Panc1 (cell line): ENCODE measurements at regions not wholly inside any gene's neighbourhood (a gene's known extent, or its start where the extent isn't known, plus 50 kb on each side); places are given as distances from the start of the nearest gene placed in this dataset.

Experiments
- ATAC-seq: fragments of 200-7000 bp; cut with Tn5 transposase; 2 replicates; pipeline ENCODE4 v1.9.1; 2020; ENCODE audit warnings: mild to moderate bottlenecking, moderate library complexity
- BruUV-seq: library from RNA; stranded (reverse); fragments of 400-500 nt; replicated peaks from 2 replicates; lab custom pipeline; 2021; lab: Mats Ljungman, UMichigan
- CTCF ChIA-PET: fragments of 300-600 bp; sonication (Branson Sonifier 250); formaldehyde crosslinking; loops from one replicate; lab custom pipeline; 2022; ENCODE audit warnings: antibody characterized with exemption; lab: Charles Lee
- POLR2A ChIA-PET: fragments of 300-600 bp; sonication (Branson Sonifier 250); formaldehyde crosslinking; loops from one replicate; lab custom pipeline; 2022; ENCODE audit warnings: antibody characterized with exemption; lab: Charles Lee
- DNase-seq: peaks from one replicate; pipeline ENCODE4 v3.0.0-alpha.2; 2010; ENCODE audit warnings: low read depth, low spot score
- H3K27ac ChIP-seq: 2 replicates; pipeline ENCODE4 v1.5.1; 2011; ENCODE audit warnings: mild to moderate bottlenecking, low read length, inconsistent platforms
- H3K27me3 ChIP-seq: fragments of 200-500 bp; sonication (Bioruptor generic); 2 replicates; pipeline ENCODE4 v1.6.0; 2014; ENCODE audit warnings: low read length, inconsistent platforms; ENCODE audit not compliant: control insufficient read depth, insufficient read depth
- H3K36me3 ChIP-seq: fragments of 200-500 bp; sonication (Bioruptor generic); 2 replicates; pipeline ENCODE4 v1.5.1; 2014; ENCODE audit warnings: inconsistent platforms, mild to moderate bottlenecking, low read length, moderate library complexity; ENCODE audit not compliant: control insufficient read depth, insufficient read depth
- H3K4me1 ChIP-seq: 2 replicates; pipeline ENCODE4 v1.5.1; 2011; ENCODE audit warnings: inconsistent platforms, mild to moderate bottlenecking, low read length, moderate library complexity; ENCODE audit not compliant: control insufficient read depth, insufficient read depth
- H3K4me3 ChIP-seq, 2 experiments: 2 replicates each; pipeline ENCODE4 v1.5.1; 2011 to 2012; ENCODE audit warnings: low read depth in 2 of 2, low read length in 2 of 2, mild to moderate bottlenecking in 2 of 2, inconsistent platforms in 1 of 2, moderate library complexity in 1 of 2
- H3K9me3 ChIP-seq: fragments of 200-500 bp; sonication (Bioruptor generic); 2 replicates; pipeline ENCODE4 v1.5.1; 2014; ENCODE audit warnings: low read depth, mild to moderate bottlenecking, inconsistent platforms, low read length, moderate library complexity; ENCODE audit not compliant: control insufficient read depth, insufficient read depth
- POLR2AphosphoS5 ChIP-seq: IDR thresholded peaks from 2 replicates; pipeline ENCODE4 v1.6.1; 2012; ENCODE audit warnings: mild to moderate bottlenecking, low read depth, low read length, moderate library complexity
- SIN3A ChIP-seq: IDR thresholded peaks from 2 replicates; pipeline ENCODE4 v1.6.1; 2012; ENCODE audit warnings: low read depth, mild to moderate bottlenecking, low read length, moderate library complexity, borderline replicate concordance; ENCODE audit not compliant: insufficient read depth
- TCF7L2 ChIP-seq: IDR thresholded peaks from 2 replicates; pipeline ENCODE4 v1.6.1; 2011; ENCODE audit warnings: mild to moderate bottlenecking, low read depth, low read length, inconsistent platforms
- in situ Hi-C: cut with HindIII; loops from 2 replicates; pipeline ENCODE4 v1.10.0; 2016; ENCODE audit warnings: low sequenced_read_pairs, low pct_unique_long_range_greater_than_20kb
- intact Hi-C: fragments of 100-400 bp; cut with micrococcal nuclease; formaldehyde crosslinking; loops from one replicate; pipeline ENCODE4 v1.10.0; 2022; ENCODE audit not compliant: unreplicated experiment
- TF ChIP-seq, protein P1 (sequence below): fragments of 450-650 bp; IDR thresholded peaks from 2 replicates; pipeline ENCODE4 v1.5.1; 2017; ENCODE audit warnings: mild to moderate bottlenecking
- TF ChIP-seq, protein P2 (sequence below), 2 experiments: IDR thresholded peaks; 2 replicates each; pipeline ENCODE4 v1.6.1; 2011 to 2012; ENCODE audit warnings: low read depth in 2 of 2, control low read depth in 1 of 2, low read length in 1 of 2, mild to moderate bottlenecking in 1 of 2, moderate library complexity in 1 of 2; ENCODE audit not compliant: insufficient read depth in 1 of 2

DNA sequence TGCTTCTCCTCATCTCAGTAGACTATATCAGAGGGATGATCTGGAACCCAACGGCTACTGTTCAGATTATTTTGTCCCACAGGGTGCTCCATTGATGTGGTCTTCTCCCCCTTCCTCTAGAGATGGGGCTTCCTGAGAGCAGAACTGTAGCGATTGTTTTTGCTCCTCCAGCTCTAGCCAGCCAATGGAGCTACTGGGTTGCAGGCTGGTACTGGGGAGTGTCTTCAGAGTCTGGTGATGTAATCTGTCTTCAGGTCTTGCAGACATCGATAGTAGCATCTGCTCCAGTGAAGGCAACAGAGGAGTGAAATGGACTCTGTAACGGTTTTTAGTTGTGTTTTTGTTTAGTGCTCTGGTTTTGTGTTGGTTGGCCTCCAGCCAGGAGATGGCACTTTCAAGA lies 621.9 kb downstream of the RNF144A start:
- H3K4me3 ChIP-seq: no peak overlapping the region
- intact Hi-C loops (no loop called here), in situ Hi-C loops (no loop called here)
- BruUV-seq: no TSS peak
- TF ChIP-seq, protein P1, sequence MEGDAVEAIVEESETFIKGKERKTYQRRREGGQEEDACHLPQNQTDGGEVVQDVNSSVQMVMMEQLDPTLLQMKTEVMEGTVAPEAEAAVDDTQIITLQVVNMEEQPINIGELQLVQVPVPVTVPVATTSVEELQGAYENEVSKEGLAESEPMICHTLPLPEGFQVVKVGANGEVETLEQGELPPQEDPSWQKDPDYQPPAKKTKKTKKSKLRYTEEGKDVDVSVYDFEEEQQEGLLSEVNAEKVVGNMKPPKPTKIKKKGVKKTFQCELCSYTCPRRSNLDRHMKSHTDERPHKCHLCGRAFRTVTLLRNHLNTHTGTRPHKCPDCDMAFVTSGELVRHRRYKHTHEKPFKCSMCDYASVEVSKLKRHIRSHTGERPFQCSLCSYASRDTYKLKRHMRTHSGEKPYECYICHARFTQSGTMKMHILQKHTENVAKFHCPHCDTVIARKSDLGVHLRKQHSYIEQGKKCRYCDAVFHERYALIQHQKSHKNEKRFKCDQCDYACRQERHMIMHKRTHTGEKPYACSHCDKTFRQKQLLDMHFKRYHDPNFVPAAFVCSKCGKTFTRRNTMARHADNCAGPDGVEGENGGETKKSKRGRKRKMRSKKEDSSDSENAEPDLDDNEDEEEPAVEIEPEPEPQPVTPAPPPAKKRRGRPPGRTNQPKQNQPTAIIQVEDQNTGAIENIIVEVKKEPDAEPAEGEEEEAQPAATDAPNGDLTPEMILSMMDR: no peak
- TF ChIP-seq SIN3A: no peak
- no peak for TF ChIP-seq POLR2AphosphoS5
- no peak for TF ChIP-seq TCF7L2
- TF ChIP-seq, protein P2, sequence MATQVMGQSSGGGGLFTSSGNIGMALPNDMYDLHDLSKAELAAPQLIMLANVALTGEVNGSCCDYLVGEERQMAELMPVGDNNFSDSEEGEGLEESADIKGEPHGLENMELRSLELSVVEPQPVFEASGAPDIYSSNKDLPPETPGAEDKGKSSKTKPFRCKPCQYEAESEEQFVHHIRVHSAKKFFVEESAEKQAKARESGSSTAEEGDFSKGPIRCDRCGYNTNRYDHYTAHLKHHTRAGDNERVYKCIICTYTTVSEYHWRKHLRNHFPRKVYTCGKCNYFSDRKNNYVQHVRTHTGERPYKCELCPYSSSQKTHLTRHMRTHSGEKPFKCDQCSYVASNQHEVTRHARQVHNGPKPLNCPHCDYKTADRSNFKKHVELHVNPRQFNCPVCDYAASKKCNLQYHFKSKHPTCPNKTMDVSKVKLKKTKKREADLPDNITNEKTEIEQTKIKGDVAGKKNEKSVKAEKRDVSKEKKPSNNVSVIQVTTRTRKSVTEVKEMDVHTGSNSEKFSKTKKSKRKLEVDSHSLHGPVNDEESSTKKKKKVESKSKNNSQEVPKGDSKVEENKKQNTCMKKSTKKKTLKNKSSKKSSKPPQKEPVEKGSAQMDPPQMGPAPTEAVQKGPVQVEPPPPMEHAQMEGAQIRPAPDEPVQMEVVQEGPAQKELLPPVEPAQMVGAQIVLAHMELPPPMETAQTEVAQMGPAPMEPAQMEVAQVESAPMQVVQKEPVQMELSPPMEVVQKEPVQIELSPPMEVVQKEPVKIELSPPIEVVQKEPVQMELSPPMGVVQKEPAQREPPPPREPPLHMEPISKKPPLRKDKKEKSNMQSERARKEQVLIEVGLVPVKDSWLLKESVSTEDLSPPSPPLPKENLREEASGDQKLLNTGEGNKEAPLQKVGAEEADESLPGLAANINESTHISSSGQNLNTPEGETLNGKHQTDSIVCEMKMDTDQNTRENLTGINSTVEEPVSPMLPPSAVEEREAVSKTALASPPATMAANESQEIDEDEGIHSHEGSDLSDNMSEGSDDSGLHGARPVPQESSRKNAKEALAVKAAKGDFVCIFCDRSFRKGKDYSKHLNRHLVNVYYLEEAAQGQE (IDR thresholded peaks at IDR 0.05; ENCODE audit: insufficient read depth in 1 of 2, low read depth in 2 of 2, low read length in 1 of 2): no peak
- ChIA-PET POLR2A (no interaction called here), CTCF (no interaction called here)
- no peaks in the 10 kb centered on the region for H3K36me3 ChIP-seq
- ATAC-seq (no peak), DNase-seq (no peak)
- H3K27ac ChIP-seq: no peak overlapping the region
- H3K27me3 ChIP-seq: no peaks in the 10 kb centered on the region
- no peaks in the 10 kb centered on the region for H3K9me3 ChIP-seq
- no peaks in the 10 kb centered on the region for H3K4me1 ChIP-seq

DNA sequence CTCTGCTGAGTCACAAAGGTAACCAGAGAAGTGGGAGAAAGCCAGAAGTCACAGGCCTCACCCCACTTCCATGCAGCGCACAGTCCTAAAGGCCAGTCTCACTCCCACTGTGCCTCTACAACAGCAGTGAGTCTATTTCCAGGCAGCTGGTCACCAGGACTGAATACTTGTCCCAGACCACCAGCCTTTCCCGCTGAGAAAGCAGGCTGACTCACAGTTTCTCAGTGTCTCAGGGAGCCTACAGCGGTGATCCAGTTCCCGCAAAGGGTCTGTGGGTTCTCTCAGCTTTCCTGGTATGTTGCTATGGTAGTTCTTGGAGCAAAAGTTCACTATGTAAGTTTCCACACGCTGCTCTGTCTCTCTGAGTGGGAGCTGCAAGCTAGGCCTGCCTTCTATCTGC lies 622.5 kb downstream of the RNF144A start:
- ChIA-PET CTCF (no interaction called here), POLR2A (no interaction called here)
- no peaks in the 10 kb centered on the region for H3K9me3 ChIP-seq
- H3K27me3 ChIP-seq: no peaks in the 10 kb centered on the region
- BruUV-seq: no TSS peak
- H3K4me3 ChIP-seq: no peak overlapping the region
- DNase-seq (no peak), ATAC-seq (no peak)
- no peak overlapping the region for H3K27ac ChIP-seq
- TF ChIP-seq TCF7L2: no peak
- TF ChIP-seq SIN3A: no peak
- TF ChIP-seq POLR2AphosphoS5: no peak
- TF ChIP-seq, protein P2 (IDR thresholded peaks at IDR 0.05; ENCODE audit: insufficient read depth in 1 of 2, low read depth in 2 of 2, low read length in 1 of 2): no peak
- TF ChIP-seq, protein P1: no peak
- in situ Hi-C loops (no loop called here), intact Hi-C loops (no loop called here)
- no peaks in the 10 kb centered on the region for H3K4me1 ChIP-seq
- H3K36me3 ChIP-seq: no peaks in the 10 kb centered on the region
